Spinal cord (tissue), 9 donors: ENCODE measurements at regions not wholly inside any gene's neighbourhood (a gene's known extent, or its start where the extent isn't known, plus 50 kb on each side); places are given as distances from the start of the nearest gene placed in this dataset.
A peak's percentile ranks its signal among the peaks of the same experiment; 100 is the strongest.

Experiments
- DNase-seq, 6 donors: peaks; one replicate each; pipeline versions ENCODE4 v3.0.0 to v3.0.0-alpha.2; 2013 to 2015; ENCODE audit warnings: low spot score in 6 of 6, low read depth in 4 of 6
- H3K27ac ChIP-seq: one replicate; pipeline ENCODE4 v1.5.1; 2013; ENCODE audit warnings: low read depth, low read length, control low read depth
- H3K27me3 ChIP-seq: one replicate; pipeline ENCODE4 v1.6.1; 2013; ENCODE audit warnings: low read length; ENCODE audit not compliant: control insufficient read depth, insufficient read depth
- H3K36me3 ChIP-seq: one replicate; pipeline ENCODE4 v1.6.1; 2013; ENCODE audit warnings: low read length; ENCODE audit not compliant: control insufficient read depth, insufficient read depth
- H3K4me1 ChIP-seq: one replicate; pipeline ENCODE4 v1.6.1; 2013; ENCODE audit warnings: low read length; ENCODE audit not compliant: control insufficient read depth, insufficient read depth
- H3K4me3 ChIP-seq: one replicate; pipeline ENCODE4 v1.5.1; 2013; ENCODE audit warnings: low read depth, low read length, control low read depth
- H3K9me3 ChIP-seq: one replicate; pipeline ENCODE4 v1.6.1; 2013; ENCODE audit warnings: low read length; ENCODE audit not compliant: control insufficient read depth, insufficient read depth
- WGBS: methylation state at CpG from one replicate; pipeline ENCODE4 v1.1.5; 2013; ENCODE audit warnings: missing lambda C conversion rate; ENCODE audit not compliant: insufficient coverage; 5-methylcytosine and 5-hydroxymethylcytosine counted together
- donor health status: healthy.

DNA sequence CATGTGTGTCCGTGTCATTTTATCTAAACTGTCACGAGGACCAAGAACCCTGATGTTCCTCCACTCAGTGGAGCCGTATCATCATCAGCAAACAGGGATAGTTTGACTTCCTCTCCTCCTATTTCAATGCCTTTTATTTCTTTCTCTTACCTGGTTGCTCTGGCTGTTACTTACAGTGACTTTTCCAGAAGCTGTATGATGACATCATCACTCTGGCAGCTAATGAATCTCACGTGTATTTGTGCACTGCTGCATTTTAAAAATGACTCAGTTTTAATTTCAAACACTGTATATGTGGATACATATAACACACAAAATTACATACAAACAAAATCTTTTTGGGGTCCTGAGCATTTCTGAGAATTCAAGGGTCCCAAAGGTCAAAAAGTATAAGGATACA is 481.4 kb downstream of the CDH2 start:
- Histone ChIP-seq H3K36me3 (no peaks in the 10 kb centered on the region), H3K27ac (no peak overlapping the region), H3K27me3 (no peaks in the 10 kb centered on the region), H3K4me1 (no peaks in the 10 kb centered on the region), H3K4me3 (no peak overlapping the region), H3K9me3 (no peaks in the 10 kb centered on the region)
- DNase-seq: no peak
- WGBS: 92% methylated on average over 3 of the region's 4 CpGs

DNA sequence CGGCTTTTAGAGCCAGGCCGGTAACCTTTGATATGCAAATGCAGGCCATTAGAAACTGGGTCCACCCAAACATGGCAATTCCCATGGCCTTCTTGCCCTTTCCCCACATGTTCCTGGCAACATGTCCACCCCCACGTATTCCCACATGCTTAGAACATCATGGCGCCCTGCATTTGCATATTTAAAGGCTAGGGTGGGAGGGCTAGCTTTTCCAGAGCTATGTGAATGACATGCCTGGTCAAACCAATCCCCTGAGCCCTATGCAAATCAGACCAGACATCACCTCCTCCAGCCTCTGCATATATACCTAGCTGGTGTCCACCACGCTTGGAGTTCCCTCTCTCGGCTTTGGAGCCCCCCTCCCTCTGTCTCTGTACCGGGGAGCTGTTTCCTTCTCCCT is 481.9 kb downstream of the CDH2 start:
- H3K9me3 ChIP-seq: no peaks in the 10 kb centered on the region
- DNase-seq: no peak
- H3K27ac ChIP-seq: no peak overlapping the region
- no peaks in the 10 kb centered on the region for H3K4me1 ChIP-seq
- no peaks in the 10 kb centered on the region for H3K27me3 ChIP-seq
- H3K4me3 ChIP-seq: no peak overlapping the region
- 80% methylated on average over 4 of the region's 7 CpGs for WGBS
- H3K36me3 ChIP-seq: no peaks in the 10 kb centered on the region

DNA sequence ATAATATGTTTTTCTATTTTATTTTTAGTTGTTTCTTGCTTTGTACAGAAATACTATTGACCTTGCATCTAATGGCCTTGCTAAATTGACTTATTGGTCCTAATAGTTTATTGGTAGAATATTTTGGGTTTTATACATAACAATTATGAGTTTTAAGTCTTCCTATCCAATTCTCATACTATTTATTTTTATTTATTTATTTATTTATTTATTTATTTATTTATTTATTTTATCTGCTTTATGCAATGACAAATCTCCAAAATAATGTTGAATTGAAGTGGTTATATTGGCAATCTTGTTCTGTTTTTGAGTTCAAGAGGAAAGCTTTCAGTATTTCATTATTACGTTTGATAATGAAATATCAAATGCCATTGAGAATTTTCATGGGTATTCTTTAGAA is 488.3 kb downstream of the CDH2 start:
- DNase-seq: no peak
- no peak overlapping the region for H3K4me3 ChIP-seq
- no peaks in the 10 kb centered on the region for H3K4me1 ChIP-seq
- H3K27me3 ChIP-seq: no peaks in the 10 kb centered on the region
- no peak overlapping the region for H3K27ac ChIP-seq
- H3K9me3 ChIP-seq: peaks cover 2% of the 10 kb centered on the region
- no CpG with 5 or more reads among the region's 1 CpG for WGBS
- no peaks in the 10 kb centered on the region for H3K36me3 ChIP-seq

DNA sequence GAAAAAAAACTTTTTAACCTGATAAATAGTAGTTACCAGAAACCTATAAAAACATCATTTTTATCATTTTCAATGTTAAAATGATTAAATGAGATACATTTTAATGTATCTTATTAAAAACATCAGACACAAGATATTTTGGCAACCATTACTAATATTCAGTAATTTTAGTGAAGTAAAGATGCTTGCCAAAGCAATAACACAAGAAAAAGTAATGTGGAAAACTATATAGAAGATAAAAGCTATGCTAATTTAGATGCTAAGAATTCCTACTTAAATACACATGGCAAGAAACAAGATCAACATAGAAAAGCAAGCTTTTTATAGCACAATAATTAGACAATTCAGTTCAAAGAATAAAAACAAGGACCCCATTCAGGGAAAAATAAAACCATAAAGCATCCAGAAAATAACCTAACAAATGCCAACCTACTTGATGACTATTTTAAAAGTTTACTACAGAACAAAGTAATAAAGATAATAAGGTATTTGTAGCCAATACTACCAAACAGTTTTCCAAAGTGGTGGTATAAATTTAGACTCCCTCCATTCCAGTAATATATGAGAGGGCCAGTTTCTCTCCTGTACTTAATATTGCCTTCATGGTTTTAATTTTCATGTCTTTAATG is 489.5 kb downstream of the CDH2 start:
- Histone ChIP-seq H3K27me3 (no peaks in the 10 kb centered on the region), H3K9me3 (peaks cover 2% of the 10 kb centered on the region), H3K4me1 (no peaks in the 10 kb centered on the region), H3K27ac (no peak overlapping the region), H3K4me3 (no peak overlapping the region), H3K36me3 (no peaks in the 10 kb centered on the region)
- DNase-seq: no peak

DNA sequence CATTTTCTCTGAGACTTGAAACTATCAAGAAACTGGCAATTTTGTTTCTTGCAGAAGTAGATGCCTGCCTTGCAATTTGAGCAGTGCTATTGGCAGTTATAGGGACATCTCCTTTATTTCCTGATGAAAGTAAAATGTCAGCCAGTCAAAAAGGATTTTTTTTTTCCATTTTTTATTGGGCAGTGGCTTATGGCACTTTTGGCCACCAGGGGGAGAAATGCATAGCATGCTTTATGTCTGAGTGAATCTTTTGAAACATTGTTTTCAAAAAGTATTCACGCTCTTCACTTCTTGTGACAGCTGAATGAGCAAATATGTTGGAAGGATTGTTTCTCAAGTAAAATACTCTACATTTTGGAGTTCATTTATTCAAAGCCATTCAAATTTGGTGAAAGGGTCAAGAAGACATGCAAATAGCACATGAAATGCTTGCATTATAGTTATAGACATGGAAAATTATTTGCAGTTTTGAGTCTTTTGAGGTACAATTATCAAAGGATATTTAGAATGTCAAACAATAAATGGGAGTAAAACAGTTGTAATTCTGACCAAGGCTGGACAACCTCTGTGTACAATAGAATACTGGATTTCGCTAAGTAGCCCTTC is 491.0 kb downstream of the CDH2 start:
- H3K36me3 ChIP-seq: no peaks in the 10 kb centered on the region
- H3K4me1 ChIP-seq: no peaks in the 10 kb centered on the region
- H3K27ac ChIP-seq: no peak overlapping the region
- no peaks in the 10 kb centered on the region for H3K27me3 ChIP-seq
- H3K4me3 ChIP-seq: no peak overlapping the region
- peaks cover 2% of the 10 kb centered on the region for H3K9me3 ChIP-seq
- no CpG with 5 or more reads among the region's 2 CpGs for WGBS
- peak in 3 of 6 donors; percentile 7 to 65 (median 63) for DNase-seq

DNA sequence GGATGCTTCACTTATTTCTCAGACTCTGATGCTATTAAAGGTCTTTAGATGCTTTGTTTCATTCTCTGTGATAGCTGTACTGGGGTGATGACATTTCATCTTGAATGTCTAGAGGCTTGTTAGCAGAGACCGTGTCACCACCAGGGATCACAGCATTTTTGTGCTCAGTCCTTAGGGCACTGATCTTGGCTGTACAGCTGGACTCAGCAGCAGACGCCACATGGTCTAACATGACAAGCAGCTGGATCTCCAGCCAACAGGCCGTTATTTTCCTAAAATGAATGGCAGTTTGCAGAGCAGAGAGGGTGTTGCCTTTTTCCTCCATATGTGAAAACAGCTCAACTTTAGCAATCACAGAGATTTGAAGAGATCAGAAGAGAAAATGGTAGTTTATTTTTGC is 491.8 kb downstream of the CDH2 start:
- 60% methylated on average over 3 of the region's 3 CpGs for WGBS

DNA sequence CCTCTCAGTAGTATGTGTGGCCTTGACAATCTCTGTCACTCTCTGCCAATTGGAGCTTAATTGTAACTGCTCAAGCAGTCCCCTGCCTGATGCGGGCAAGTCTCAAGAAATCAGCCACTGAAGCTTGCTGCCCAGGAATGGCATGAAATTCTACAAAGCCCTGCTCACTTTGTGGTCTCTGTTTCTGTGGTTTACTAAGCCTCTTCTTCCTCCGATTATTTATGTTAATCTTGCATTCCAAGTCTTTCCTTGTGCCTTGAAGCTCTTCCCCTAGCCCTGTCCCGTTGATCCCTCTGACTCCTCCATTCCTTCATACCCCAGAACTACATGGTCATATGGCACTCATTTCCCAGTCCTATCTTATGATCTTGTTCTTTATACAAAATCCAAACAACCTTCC is 489.3 kb upstream of the CHST9 start:
- H3K4me1 ChIP-seq: no peaks in the 10 kb centered on the region
- H3K27ac ChIP-seq: no peak overlapping the region
- H3K9me3 ChIP-seq: no peaks in the 10 kb centered on the region
- DNase-seq: no peak
- H3K4me3 ChIP-seq: no peak overlapping the region
- no peaks in the 10 kb centered on the region for H3K36me3 ChIP-seq
- 95% methylated on average over 3 of the region's 3 CpGs for WGBS
- H3K27me3 ChIP-seq: no peaks in the 10 kb centered on the region

More for the DNA sequence above, 491.8 kb downstream of the CDH2 start:
- no peaks in the 10 kb centered on the region for H3K36me3 ChIP-seq
- no peaks in the 10 kb centered on the region for H3K27me3 ChIP-seq
- peak in 1 of 6 donors; percentile 35 for DNase-seq
- no peak overlapping the region for H3K4me3 ChIP-seq
- H3K9me3 ChIP-seq: peaks cover 2% of the 10 kb centered on the region
- H3K27ac ChIP-seq: no peak overlapping the region
- H3K4me1 ChIP-seq: no peaks in the 10 kb centered on the region

DNA sequence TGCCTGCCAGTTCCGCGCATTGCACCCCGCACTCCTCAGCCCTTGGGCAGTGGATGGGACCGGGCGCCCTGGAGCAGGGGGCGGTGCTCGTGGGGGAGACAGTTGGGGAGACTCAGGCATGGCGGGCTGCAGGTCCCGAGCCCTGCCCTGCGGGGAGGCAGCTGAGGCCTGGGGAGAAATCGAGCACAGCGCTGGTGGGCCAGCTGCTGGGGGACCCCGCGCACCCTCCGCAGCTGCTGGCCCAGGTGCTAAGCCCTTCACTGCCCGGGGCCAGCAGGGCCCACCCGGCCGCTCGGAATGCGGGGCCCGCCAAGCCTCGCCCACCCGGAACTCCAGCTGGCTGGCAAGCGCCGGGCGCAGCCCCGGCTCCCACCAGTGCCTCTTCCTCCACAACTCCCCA is 488.8 kb upstream of the CHST9 start:
- DNase-seq: no peak
- no peaks in the 10 kb centered on the region for H3K4me1 ChIP-seq
- H3K27me3 ChIP-seq: no peaks in the 10 kb centered on the region
- 98% methylated on average over 27 of the region's 27 CpGs for WGBS
- no peaks in the 10 kb centered on the region for H3K36me3 ChIP-seq
- H3K27ac ChIP-seq: no peak overlapping the region
- H3K4me3 ChIP-seq: no peak overlapping the region
- no peaks in the 10 kb centered on the region for H3K9me3 ChIP-seq

DNA sequence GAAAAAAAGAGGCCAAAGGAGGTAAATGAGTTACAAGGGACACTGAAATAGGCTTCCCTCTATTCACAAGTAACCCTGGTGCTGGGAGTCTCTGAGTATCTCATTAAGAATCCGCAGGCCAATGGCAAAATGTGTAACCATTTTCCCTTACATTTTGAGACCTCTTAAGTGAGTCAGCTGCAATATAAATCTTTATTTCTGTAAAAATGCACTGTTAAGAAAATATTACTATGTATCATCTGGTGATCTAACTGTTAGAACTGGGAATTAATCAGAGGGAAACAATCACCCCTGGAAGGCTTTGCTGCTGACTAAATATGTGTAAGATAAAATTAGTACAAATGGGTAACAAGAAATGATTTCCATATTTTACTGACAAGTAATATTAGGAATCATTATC is 483.1 kb upstream of the CHST9 start:
- Histone ChIP-seq H3K4me3 (no peak overlapping the region), H3K9me3 (no peaks in the 10 kb centered on the region), H3K36me3 (no peaks in the 10 kb centered on the region), H3K4me1 (no peaks in the 10 kb centered on the region), H3K27ac (no peak overlapping the region), H3K27me3 (no peaks in the 10 kb centered on the region)
- peak in 1 of 6 donors; percentile 38 for DNase-seq
- WGBS: no CpG with 5 or more reads among the region's 1 CpG

DNA sequence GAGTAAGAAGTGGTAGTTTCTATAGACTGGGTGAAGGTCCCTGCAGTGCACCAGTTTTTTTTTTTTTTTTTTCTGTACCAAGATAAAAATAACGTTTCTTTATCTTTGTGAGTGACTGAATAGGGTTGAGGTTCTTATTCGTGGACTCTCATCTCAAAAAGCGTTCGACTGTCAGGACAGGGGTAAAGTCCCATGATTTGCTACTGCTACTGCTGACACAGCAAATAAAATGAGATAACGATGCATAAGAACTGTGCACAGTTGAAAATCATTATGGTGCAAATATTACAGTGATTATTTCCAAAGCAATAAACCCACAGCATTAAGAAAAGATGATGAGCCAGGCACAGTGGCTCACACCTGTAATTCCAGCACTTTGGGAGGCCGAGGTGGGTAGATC is 482.0 kb upstream of the CHST9 start:
- H3K4me1 ChIP-seq: no peaks in the 10 kb centered on the region
- no peak for DNase-seq
- H3K27me3 ChIP-seq: no peaks in the 10 kb centered on the region
- H3K4me3 ChIP-seq: no peak overlapping the region
- no CpG with 5 or more reads among the region's 6 CpGs for WGBS
- H3K36me3 ChIP-seq: no peaks in the 10 kb centered on the region
- H3K27ac ChIP-seq: no peak overlapping the region
- no peaks in the 10 kb centered on the region for H3K9me3 ChIP-seq
